ENCODE measurements at regions not wholly inside any gene's neighbourhood (a gene's known extent, or its start where the extent isn't known, plus 50 kb on each side); places are given as distances from the start of the nearest gene placed in this dataset.
"Not testable (repeated sequence)": the region's sequence is repeated elsewhere in the genome, so short reads cannot be mapped to it uniquely, and the experiment has no call there.

DNA sequence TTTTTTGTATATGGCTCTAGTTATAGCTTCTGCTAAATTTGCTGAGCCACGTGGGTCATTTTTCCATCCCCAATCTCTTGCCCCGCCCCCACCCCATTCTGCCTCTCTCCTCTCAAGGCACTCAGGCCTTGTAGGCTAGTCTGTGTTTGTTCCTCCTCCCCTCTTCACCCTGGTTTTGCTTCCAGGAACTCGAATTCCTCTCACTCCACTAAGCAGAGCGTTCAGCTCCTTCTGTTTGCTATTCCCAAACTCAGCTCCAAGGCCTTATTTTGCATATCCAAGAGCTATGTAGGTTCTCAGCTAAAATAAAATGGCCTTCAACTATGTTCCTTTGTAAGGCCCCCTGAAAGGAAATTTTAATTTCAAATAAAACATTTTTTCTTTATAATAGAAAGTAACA, 1293.7 kb downstream of the EPHA7 start:
- no peak for DNase-seq

- DNase-seq = no peak
These were observed 1295.1 kb downstream of the EPHA7 start for GRCh38 chr6:92124200-92124651.

GRCh38 chr6:92122746-92123145, 1296.6 kb downstream of the EPHA7 start:
- DNase-seq = peak; percentile 36

- DNase-seq = no peak
These were observed 1298.1 kb downstream of the EPHA7 start for GRCh38 chr6:92121228-92121627.

DNA sequence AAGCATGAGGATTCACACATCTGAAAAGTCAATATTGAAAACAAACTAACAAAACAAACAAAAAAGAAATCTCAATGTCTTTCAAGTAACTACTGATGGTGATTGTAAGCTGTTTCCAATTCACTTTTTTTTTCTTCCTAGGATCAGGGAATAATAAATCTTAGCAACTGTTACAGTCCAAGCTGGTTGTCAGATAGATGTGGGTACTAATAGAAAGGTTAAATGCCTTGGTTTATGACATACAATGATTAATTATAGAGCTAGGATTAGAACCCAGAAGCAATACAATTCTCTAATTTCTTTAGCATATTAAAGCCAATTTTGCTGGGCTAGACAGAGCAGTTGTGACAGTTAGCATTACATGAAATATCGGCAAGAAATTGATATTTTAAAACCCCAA, 1301.6 kb downstream of the EPHA7 start:
- DNase-seq = no peak

DNA sequence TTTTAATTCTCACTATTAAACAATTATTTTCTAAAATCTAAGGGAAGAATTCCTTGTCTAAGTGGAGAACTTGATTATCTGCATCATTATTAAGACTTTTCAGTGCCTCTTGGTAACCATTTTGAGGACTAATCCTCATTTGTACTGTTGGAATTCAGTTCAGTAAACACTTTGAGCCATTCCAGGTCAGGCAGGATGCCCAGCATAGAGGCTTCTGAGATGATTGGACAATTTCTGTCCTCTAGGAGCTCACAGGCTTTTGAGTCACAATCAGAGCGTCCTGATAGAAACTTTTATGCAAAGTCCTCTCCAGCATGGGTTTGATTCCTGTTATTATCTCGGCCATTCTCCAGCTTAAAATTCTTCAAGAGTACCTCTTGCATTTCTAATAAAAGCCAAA, 1304.6 kb downstream of the EPHA7 start:
- no peak for DNase-seq

- DNase-seq = peak; percentile 20
These were observed 1305.2 kb downstream of the EPHA7 start for GRCh38 chr6:92114091-92114675.

DNA sequence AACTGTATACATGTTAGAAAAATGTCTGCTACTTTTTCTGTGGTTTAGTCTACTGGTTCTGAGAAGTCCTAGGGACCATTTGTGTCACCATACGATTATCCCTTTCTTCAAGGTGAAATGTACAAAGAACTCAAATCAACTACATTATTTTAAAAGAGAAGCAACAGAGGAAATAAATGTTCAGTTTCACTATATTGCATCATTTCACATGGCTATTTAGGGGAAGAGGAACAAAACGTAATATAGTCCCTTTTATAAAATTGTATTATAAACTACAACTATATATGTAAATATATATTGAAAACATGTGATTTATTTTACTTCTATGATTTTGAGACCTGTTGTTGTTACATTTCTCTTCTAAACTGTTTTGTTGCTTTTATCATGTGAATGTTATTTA, 1308.0 kb downstream of the EPHA7 start:
- DNase-seq = no peak

- DNase-seq = peak; percentile 66
These were observed 1309.0 kb downstream of the EPHA7 start for GRCh38 chr6:92110403-92110802.

DNA sequence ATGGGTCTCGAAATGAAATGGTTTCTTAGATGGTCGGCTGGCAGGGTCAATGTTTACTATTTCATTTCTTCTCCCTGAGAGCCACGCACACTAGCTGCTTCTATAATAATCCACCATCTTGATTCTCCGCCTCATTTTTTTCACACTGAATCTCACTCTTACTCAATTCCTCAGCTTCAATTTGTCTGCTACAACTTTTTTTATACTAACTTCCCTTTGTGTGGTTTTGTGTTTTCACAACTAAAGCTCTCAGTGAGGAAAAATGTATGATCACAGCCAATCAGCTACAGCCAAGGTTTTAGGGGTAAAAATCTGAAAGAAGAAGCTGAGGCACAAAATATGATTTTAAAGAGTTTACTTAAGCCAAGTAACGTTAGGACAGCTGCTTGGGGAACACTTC, 1309.4 kb downstream of the EPHA7 start:
- DNase-seq = no peak

DNA sequence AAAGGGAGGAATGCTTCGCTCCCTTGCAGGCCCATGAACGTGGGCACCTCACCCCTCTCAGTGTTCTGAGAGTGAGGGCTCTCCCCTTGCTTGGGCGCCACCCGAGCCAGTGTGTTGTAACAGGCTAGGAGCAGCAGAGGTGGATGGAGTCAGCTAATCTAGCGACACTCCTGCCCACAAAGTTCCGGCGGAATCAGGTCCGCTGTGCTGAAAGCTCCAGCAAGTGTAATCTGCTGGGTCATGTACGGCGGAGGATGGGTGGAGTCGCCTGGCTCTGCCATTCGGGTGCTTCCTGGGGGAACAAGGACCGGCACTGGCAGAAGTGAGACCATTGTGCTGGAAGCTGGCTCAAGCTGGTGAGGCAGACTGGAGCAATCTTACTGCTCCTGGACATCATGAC, 1310.1 kb downstream of the EPHA7 start:
- DNase-seq = no peak

DNA sequence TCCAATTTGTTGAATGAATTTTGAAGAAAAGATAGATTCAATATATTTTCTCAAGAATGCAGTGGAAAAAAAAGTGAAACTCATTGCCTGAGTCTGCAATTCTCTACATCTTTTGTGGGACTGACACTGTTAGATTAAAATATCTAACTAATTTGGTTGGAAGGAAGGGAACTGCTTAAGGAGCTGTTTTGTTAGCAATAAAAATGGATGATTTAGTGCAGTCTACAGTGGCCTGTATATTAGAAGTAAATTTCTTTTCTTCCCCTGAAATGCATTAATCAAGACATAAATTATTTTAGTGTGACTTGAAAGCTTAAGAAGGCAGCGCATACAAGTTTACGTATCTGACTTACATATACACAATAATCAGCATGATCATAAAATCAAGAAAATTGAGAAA, 1332.6 kb downstream of the EPHA7 start:
- DNase-seq = no peak

DNA sequence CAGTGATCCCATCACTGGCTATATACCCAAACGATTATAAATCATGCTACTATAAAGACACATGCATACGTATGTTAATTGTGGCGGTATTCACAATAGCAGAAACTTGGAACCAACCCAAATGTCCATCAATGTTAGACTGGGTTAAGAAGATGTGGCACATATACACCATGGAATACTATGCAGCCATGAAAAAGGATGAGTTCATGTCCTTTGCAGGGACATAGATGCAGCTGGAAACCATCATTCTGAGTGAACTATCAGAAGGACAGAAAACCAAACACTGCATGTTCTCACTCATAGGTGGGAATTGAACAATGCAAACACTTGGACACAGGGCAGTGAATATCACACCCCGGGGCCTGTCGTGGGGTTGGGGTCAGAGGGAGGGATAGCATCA, 1335.4 kb downstream of the EPHA7 start:
- DNase-seq = not testable (repeated sequence)

DNA sequence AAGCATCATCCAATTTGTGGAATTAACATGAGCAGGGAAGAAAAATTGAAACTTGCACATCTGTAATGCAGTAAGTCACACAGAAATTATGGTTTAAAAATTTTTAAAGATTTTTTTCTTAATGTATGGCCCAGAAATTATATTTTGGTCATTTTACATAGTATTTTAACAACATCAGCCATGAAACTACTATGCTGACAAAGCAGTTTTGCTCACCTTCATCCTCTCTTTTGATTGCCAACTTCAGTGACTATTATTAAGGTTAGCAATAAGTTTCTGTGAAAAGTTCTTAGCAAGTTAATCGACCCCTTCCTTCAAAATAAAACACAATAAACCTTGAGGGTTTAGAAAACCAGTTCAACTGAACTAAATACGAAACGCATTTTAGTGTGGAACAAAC, 1347.0 kb downstream of the EPHA7 start:
- DNase-seq = no peak

DNA sequence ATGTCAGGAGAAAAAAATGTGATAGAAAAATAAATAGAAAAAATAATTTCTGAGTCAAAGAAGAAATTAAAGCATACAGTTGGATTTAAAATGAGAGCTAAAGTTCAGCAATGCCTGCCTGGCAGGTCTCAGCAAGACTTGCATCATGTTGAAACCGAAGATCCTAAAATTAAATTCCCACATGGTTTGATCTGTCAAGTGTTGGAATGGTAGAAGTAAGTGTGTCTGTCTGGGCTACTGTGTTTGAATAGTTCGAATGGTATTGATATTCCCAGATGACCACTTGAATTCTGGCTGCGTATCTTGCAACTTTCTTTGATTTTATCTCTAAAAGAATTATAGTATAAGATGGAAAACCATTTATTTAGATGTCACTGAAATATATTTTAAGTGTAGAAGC, 1349.6 kb downstream of the EPHA7 start:
- no peak for DNase-seq

GRCh38 chr6:92052513-92052912, 1366.8 kb downstream of the EPHA7 start:
- no peak for DNase-seq

DNA sequence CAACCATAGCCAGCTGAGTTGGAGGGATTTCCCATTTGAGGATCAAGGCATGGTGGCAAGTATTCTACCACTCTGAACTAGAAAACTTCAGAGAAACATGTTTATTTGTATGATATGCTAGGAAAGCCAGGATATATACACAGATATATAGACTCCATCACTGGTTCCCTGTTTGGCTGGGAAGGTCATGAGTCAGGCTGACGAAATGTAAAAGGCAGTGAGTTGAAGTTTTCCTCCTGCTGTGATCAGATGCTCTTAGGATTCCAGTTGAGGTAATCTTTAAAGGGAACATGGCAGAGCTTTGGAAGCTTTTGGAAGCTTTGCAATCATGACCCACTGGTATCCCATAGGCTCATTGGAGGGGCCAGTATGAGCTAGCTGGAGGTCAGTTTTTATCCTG, 1369.1 kb downstream of the EPHA7 start:
- no peak for DNase-seq

GRCh38 chr6:92047860-92048259, 1371.5 kb downstream of the EPHA7 start:
- no peak for DNase-seq

DNA sequence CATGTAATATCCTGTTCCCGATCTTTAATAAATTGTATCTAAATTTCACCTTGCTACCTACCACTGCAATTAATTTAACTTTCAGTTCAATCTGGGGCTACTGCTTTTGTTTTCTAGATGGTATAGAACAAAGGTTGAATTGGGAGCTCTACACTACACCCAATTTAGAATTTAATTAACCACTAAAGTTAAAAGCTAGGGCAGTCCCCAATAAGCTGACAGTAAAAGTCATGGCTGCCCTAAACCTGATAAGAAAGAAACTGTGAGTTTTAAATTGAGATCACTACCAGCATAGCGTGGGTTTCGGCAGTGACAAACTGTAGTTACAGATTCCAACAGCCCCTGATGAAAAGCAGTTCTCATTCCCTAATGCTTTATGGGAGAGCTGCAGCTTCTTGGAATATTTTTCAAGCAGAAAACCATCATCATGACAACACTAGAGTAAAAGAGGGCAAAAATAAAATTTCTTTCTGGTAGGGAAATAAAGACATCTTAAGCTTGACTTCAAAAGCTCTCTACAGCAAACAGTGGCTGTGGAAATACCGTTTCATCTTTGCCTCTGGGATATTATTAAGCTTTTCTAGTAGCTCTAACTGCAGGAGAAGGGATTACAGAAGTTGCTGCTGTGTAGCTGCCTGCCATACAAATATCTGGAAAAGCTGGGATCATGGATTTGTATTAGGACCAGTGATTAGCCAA, 1372.1 kb downstream of the EPHA7 start:
- no peak for DNase-seq

DNA sequence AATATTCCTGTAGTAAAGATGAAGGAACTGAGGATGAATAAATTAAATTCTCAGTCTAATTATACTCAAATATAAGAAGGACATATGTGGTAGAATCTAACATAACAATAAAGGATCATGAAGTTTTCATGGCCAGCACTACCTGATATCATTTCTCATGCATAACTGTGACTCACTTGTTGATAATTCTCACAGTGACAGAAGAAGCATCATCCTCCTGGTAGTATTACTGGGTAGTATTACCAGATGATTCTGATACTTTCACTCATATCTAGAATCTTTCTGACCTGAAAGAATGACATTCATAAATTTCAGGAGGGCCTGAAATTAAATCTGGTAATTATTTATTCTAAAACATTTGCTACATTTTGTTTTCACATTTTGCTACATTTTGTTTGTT, 1375.0 kb downstream of the EPHA7 start:
- DNase-seq = no peak

DNA sequence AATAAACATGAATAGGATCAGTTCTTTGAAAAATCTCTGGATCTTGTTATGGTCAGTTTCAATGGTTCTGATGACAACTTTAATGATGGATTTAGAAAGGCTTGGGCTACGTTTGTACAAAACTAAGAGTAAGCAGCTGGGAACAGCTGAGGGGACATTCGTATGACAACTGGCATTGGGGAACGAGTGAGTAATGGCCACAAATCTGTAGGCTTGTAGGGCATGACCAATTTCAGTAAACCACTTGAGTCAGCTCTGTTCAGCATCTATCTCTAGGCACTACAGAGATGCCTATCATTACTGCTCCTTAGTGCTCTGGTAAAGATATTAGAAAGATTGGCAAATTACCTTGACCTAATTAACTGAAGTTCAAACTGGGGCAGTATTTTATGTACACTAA, 1375.6 kb downstream of the EPHA7 start:
- no peak for DNase-seq

DNA sequence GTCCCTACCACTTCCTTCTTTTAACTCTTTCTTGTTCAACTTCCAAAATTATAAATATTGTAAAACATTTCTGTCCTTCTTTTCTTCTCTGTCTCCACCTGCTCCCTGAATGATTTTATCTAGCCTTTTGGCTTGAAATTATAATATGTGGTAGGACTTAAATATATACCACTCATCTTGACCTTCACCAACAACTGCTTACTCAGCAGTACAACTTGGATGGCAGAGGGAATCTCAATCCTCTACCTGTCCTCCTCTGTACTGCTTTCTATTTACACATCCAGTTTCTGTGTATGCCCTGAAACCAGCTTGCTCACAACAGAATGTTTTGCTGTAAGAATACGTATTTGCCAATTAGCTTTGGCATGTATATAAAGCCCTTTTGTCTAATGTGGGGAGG, 1392.5 kb downstream of the EPHA7 start:
- no peak for DNase-seq

- DNase-seq = no peak
These were observed 1394.5 kb downstream of the EPHA7 start for GRCh38 chr6:92024881-92025280.

- DNase-seq = peak; percentile 33
These were observed 1395.2 kb downstream of the EPHA7 start for GRCh38 chr6:92024110-92024509.

DNA sequence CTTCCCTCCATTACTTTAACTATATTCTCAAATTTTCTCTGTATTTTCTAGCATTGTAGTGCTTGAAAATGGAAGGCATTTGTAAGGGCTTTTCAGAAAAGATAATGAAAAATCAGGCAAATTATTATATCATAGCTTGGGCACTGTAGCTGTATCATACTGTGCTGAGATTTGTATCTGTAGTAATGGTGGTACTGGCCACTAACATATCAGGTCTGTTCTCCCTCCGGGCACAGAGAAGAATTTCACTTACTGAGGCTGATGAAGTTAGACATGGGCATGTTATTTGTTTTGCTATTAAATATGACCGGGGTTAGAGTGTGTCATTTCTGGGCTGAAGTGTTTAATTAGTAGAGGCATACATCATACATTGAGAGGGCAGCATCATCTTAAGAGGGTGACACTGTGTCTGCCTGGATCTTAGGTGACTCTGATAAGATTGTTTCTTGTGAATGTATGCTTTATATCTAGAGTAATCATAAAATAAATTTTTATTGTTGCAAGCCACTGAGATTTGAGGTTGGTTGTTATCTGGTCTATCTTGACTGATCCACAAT, 1395.9 kb downstream of the EPHA7 start:
- DNase-seq = peak; percentile 49
